ACC112 (cell line): ENCODE measurements at regions not wholly inside any gene's neighbourhood (a gene's known extent, or its start where the extent isn't known, plus 50 kb on each side); places are given as distances from the start of the nearest gene placed in this dataset.
"Not testable (repeated sequence)": the region's sequence is repeated elsewhere in the genome, so short reads cannot be mapped to it uniquely, and the experiment has no call there.

Experiments
- H2AFZ ChIP-seq: fragments of 200-600 bp; sonication (generic); one replicate; pipeline ENCODE4 v1.6.0; 2017; ENCODE audit warnings: antibody characterized with exemption, low read length; ENCODE audit not compliant: unreplicated experiment
- H3K27ac ChIP-seq: fragments of 200-600 bp; sonication (generic); 2 replicates; pipeline ENCODE4 v1.5.1; 2014; ENCODE audit warnings: low read depth, mild to moderate bottlenecking, antibody characterized with exemption, low read length, moderate library complexity
- H3K27me3 ChIP-seq: fragments of 200-600 bp; sonication (generic); 2 replicates; pipeline ENCODE4 v1.6.1; 2014; ENCODE audit warnings: mild to moderate bottlenecking, antibody characterized with exemption, low read length, moderate library complexity, mixed read lengths; ENCODE audit not compliant: insufficient read depth
- H3K36me3 ChIP-seq: fragments of 200-600 bp; sonication (generic); 2 replicates; pipeline ENCODE4 v1.6.1; 2016; ENCODE audit warnings: mild to moderate bottlenecking, antibody characterized with exemption, low read length, moderate library complexity, mixed read lengths; ENCODE audit not compliant: insufficient read depth
- H3K4me1 ChIP-seq: fragments of 200-600 bp; sonication (generic); one replicate; pipeline ENCODE4 v1.6.1; 2016; ENCODE audit warnings: low read length, mixed read lengths; ENCODE audit not compliant: insufficient read depth, unreplicated experiment, control insufficient read depth
- H3K4me3 ChIP-seq: fragments of 200-600 bp; sonication (generic); 2 replicates; pipeline ENCODE4 v1.5.1; 2014; ENCODE audit warnings: mild to moderate bottlenecking, low read depth, low read length
- H3K79me2 ChIP-seq: fragments of 200-600 bp; sonication (generic); one replicate; pipeline ENCODE4 v1.6.0; 2016; ENCODE audit warnings: low read length; ENCODE audit not compliant: control insufficient read depth, unreplicated experiment, insufficient read depth

- Histone ChIP-seq H2AFZ (peak overlapping the region; percentile 2), H3K27me3 (no peaks in the 10 kb centered on the region), H3K27ac (peak overlapping the region; percentile 94), H3K4me1 (peaks cover 35% of the 10 kb centered on the region), H3K4me3 (peak overlapping the region; percentile 5; the same call in 1 of the 2 replicates), H3K79me2 (no peaks in the 10 kb centered on the region), H3K36me3 (no peaks in the 10 kb centered on the region)
These were observed 161.0 kb downstream of the SKIDA1 start for GRCh38 chr10:21364196-21365114.

GRCh38 chr10:21363731-21364104 lies 161.8 kb downstream of the SKIDA1 start:
- no peaks in the 10 kb centered on the region for H3K27me3 ChIP-seq
- H3K4me3 ChIP-seq: peak overlapping the region; percentile 5; the same call in 1 of the 2 replicates
- H2AFZ ChIP-seq: peak overlapping the region; percentile 91
- peak overlapping the region; percentile 94 for H3K27ac ChIP-seq
- H3K36me3 ChIP-seq: no peaks in the 10 kb centered on the region
- peaks cover 28% of the 10 kb centered on the region for H3K4me1 ChIP-seq
- no peaks in the 10 kb centered on the region for H3K79me2 ChIP-seq

GRCh38 chr10:21363092-21363730 lies 162.3 kb downstream of the SKIDA1 start:
- Histone ChIP-seq H3K36me3 (no peaks in the 10 kb centered on the region), H3K27me3 (no peaks in the 10 kb centered on the region), H3K4me1 (peaks cover 28% of the 10 kb centered on the region), H2AFZ (peak overlapping the region; percentile 91), H3K27ac (peak overlapping the region; percentile 94), H3K4me3 (peak overlapping the region; percentile 2; the same call in 1 of the 2 replicates), H3K79me2 (no peaks in the 10 kb centered on the region)

GRCh38 chr10:21359202-21359601 lies 166.3 kb downstream of the SKIDA1 start:
- H3K79me2 ChIP-seq: no peaks in the 10 kb centered on the region
- H3K27ac ChIP-seq: no peak overlapping the region
- H3K4me1 ChIP-seq: peaks cover 14% of the 10 kb centered on the region
- H3K27me3 ChIP-seq: no peaks in the 10 kb centered on the region
- H3K36me3 ChIP-seq: no peaks in the 10 kb centered on the region
- no peak overlapping the region for H3K4me3 ChIP-seq
- peak overlapping the region; percentile 43 for H2AFZ ChIP-seq

- no peaks in the 10 kb centered on the region for H3K27me3 ChIP-seq
- no peak overlapping the region for H2AFZ ChIP-seq
- no peaks in the 10 kb centered on the region for H3K36me3 ChIP-seq
- H3K27ac ChIP-seq: no peak overlapping the region
- no peaks in the 10 kb centered on the region for H3K79me2 ChIP-seq
- peaks cover 4% of the 10 kb centered on the region for H3K4me1 ChIP-seq
- H3K4me3 ChIP-seq: no peak overlapping the region
These were observed 169.9 kb downstream of the SKIDA1 start for GRCh38 chr10:21355591-21356011.

GRCh38 chr10:21352886-21353285 lies 172.6 kb downstream of the SKIDA1 start:
- peaks cover 11% of the 10 kb centered on the region for H3K4me1 ChIP-seq
- H3K27me3 ChIP-seq: no peaks in the 10 kb centered on the region
- H3K4me3 ChIP-seq: no peak overlapping the region
- no peaks in the 10 kb centered on the region for H3K79me2 ChIP-seq
- H3K36me3 ChIP-seq: no peaks in the 10 kb centered on the region
- H3K27ac ChIP-seq: no peak overlapping the region
- H2AFZ ChIP-seq: no peak overlapping the region

- not testable (repeated sequence) for H3K36me3 ChIP-seq, H3K27ac ChIP-seq, H3K4me3 ChIP-seq, H3K79me2 ChIP-seq, H2AFZ ChIP-seq, H3K27me3 ChIP-seq
- H3K4me1 ChIP-seq: peaks cover 11% of the 10 kb centered on the region
These were observed 173.9 kb downstream of the SKIDA1 start for GRCh38 chr10:21351594-21351993.

GRCh38 chr10:21349912-21350286 lies 175.6 kb downstream of the SKIDA1 start:
- 0 out of 2 replicates have a peak overlapping the region, but pooled peaks have one; percentile 0 for H3K4me3 ChIP-seq
- no peaks in the 10 kb centered on the region for H3K27me3 ChIP-seq
- no peaks in the 10 kb centered on the region for H3K79me2 ChIP-seq
- H3K4me1 ChIP-seq: peaks cover 11% of the 10 kb centered on the region
- peak overlapping the region; percentile 14 for H2AFZ ChIP-seq
- H3K36me3 ChIP-seq: no peaks in the 10 kb centered on the region
- H3K27ac ChIP-seq: peak overlapping the region; percentile 63

- Histone ChIP-seq H3K79me2 (no peaks in the 10 kb centered on the region), H3K4me1 (peaks cover 11% of the 10 kb centered on the region), H3K27me3 (no peaks in the 10 kb centered on the region), H2AFZ (no peak overlapping the region), H3K4me3 (no peak overlapping the region), H3K27ac (no peak overlapping the region), H3K36me3 (no peaks in the 10 kb centered on the region)
These were observed 177.7 kb downstream of the SKIDA1 start for GRCh38 chr10:21347785-21348170.

- Histone ChIP-seq H3K27ac (no peak overlapping the region), H3K36me3 (no peaks in the 10 kb centered on the region), H3K27me3 (no peaks in the 10 kb centered on the region), H2AFZ (no peak overlapping the region), H3K4me1 (peaks cover 11% of the 10 kb centered on the region), H3K4me3 (no peak overlapping the region), H3K79me2 (no peaks in the 10 kb centered on the region)
These were observed 178.3 kb downstream of the SKIDA1 start for GRCh38 chr10:21347043-21347784.
